Dendritic cell treated with granulocyte-macrophage colony-stimulating factor and Interleukin-4, amounts not matched to agents 40 ng/mL and 50 ng/mL, for 4 days (primary cell): ENCODE measurements at regions not wholly inside any gene's neighbourhood (a gene's known extent, or its start where the extent isn't known, plus 50 kb on each side); places are given as distances from the start of the nearest gene placed in this dataset.
"Not testable (repeated sequence)": the region's sequence is repeated elsewhere in the genome, so short reads cannot be mapped to it uniquely, and the experiment has no call there.

ENCODE experiments used
- H3K27ac Mint-ChIP-seq: one replicate; pipeline ENCODE4 v1.8.0; 2022; ENCODE audit warnings: mild to moderate bottlenecking, mixed read lengths
- H3K27me3 Mint-ChIP-seq: one replicate; pipeline ENCODE4 v1.8.0; 2022; ENCODE audit warnings: mild to moderate bottlenecking, mixed read lengths
- H3K36me3 Mint-ChIP-seq: one replicate; pipeline ENCODE4 v1.8.0; 2022; ENCODE audit warnings: low read depth, mixed read lengths
- H3K4me1 Mint-ChIP-seq: one replicate; pipeline ENCODE4 v1.8.0; 2022; ENCODE audit warnings: low read depth, mixed read lengths
- H3K4me3 Mint-ChIP-seq: one replicate; pipeline ENCODE4 v1.8.0; 2022; ENCODE audit warnings: mild to moderate bottlenecking, moderate library complexity, mixed read lengths
- H3K9me3 Mint-ChIP-seq: one replicate; pipeline ENCODE4 v1.8.0; 2022; ENCODE audit warnings: mixed read lengths
- intact Hi-C: fragments of 100-400 bp; cut with micrococcal nuclease; formaldehyde crosslinking; loops from one replicate; pipeline ENCODE4 v1.15.0; 2022

GRCh38 chr4:153904011-153904410 is 115.1 kb upstream of the SFRP2 start:
- Mint-ChIP-seq H3K9me3 (no peaks in the 10 kb centered on the region), H3K27ac (no peak overlapping the region), H3K27me3 (no peaks in the 10 kb centered on the region), H3K36me3 (no peaks in the 10 kb centered on the region), H3K4me3 (no peak overlapping the region), H3K4me1 (no peaks in the 10 kb centered on the region)
- intact Hi-C loops = no loop called here

GRCh38 chr4:153901220-153901619 is 112.3 kb upstream of the SFRP2 start:
- H3K27ac Mint-ChIP-seq = no peak overlapping the region
- no peaks in the 10 kb centered on the region for H3K9me3 Mint-ChIP-seq
- H3K36me3 Mint-ChIP-seq = no peaks in the 10 kb centered on the region
- intact Hi-C loops = no loop called here
- H3K27me3 Mint-ChIP-seq = peaks cover 5% of the 10 kb centered on the region
- H3K4me1 Mint-ChIP-seq = no peaks in the 10 kb centered on the region
- H3K4me3 Mint-ChIP-seq = no peak overlapping the region

- Mint-ChIP-seq H3K4me3 (no peak overlapping the region), H3K4me1 (no peaks in the 10 kb centered on the region), H3K9me3 (no peaks in the 10 kb centered on the region), H3K27me3 (peaks cover 5% of the 10 kb centered on the region), H3K36me3 (no peaks in the 10 kb centered on the region), H3K27ac (no peak overlapping the region)
- intact Hi-C loops = no loop called here
These were observed 111.5 kb upstream of the SFRP2 start for GRCh38 chr4:153900426-153900825.

- Mint-ChIP-seq H3K4me1 (no peaks in the 10 kb centered on the region), H3K4me3 (no peak overlapping the region), H3K27me3 (peaks cover 1% of the 10 kb centered on the region), H3K27ac (no peak overlapping the region), H3K9me3 (no peaks in the 10 kb centered on the region), H3K36me3 (no peaks in the 10 kb centered on the region)
- intact Hi-C loops = no loop called here
These were observed 101.9 kb upstream of the SFRP2 start for GRCh38 chr4:153890761-153891160.

- H3K27ac Mint-ChIP-seq = no peak overlapping the region
- no peaks in the 10 kb centered on the region for H3K4me1 Mint-ChIP-seq
- intact Hi-C loops = no loop called here
- H3K4me3 Mint-ChIP-seq = no peak overlapping the region
- H3K27me3 Mint-ChIP-seq = peaks cover 1% of the 10 kb centered on the region
- no peaks in the 10 kb centered on the region for H3K9me3 Mint-ChIP-seq
- no peaks in the 10 kb centered on the region for H3K36me3 Mint-ChIP-seq
These were observed 98.3 kb upstream of the SFRP2 start for GRCh38 chr4:153887217-153887616.

- no peaks in the 10 kb centered on the region for H3K36me3 Mint-ChIP-seq
- H3K27me3 Mint-ChIP-seq = peaks cover 1% of the 10 kb centered on the region
- no peak overlapping the region for H3K27ac Mint-ChIP-seq
- H3K4me3 Mint-ChIP-seq = no peak overlapping the region
- no peaks in the 10 kb centered on the region for H3K4me1 Mint-ChIP-seq
- peaks cover 25% of the 10 kb centered on the region for H3K9me3 Mint-ChIP-seq
- intact Hi-C loops = no loop called here
These were observed 95.4 kb upstream of the SFRP2 start for GRCh38 chr4:153884325-153884724.

- H3K27me3 Mint-ChIP-seq = no peaks in the 10 kb centered on the region
- H3K4me1 Mint-ChIP-seq = no peaks in the 10 kb centered on the region
- H3K9me3 Mint-ChIP-seq = peaks cover 25% of the 10 kb centered on the region
- H3K36me3 Mint-ChIP-seq = no peaks in the 10 kb centered on the region
- intact Hi-C loops = no loop called here
- no peak overlapping the region for H3K27ac Mint-ChIP-seq
- no peak overlapping the region for H3K4me3 Mint-ChIP-seq
These were observed 92.1 kb upstream of the SFRP2 start for GRCh38 chr4:153880983-153881382.

- H3K4me1 Mint-ChIP-seq = no peaks in the 10 kb centered on the region
- H3K36me3 Mint-ChIP-seq = no peaks in the 10 kb centered on the region
- peaks cover 25% of the 10 kb centered on the region for H3K9me3 Mint-ChIP-seq
- intact Hi-C loops = no loop called here
- H3K27me3 Mint-ChIP-seq = no peaks in the 10 kb centered on the region
- H3K27ac Mint-ChIP-seq = no peak overlapping the region
- H3K4me3 Mint-ChIP-seq = no peak overlapping the region
These were observed 89.0 kb upstream of the SFRP2 start for GRCh38 chr4:153877898-153878297.

GRCh38 chr4:153873741-153874140 is 84.9 kb upstream of the SFRP2 start:
- Mint-ChIP-seq H3K9me3 (peaks cover under 1% of the 10 kb centered on the region), H3K27me3 (no peaks in the 10 kb centered on the region), H3K27ac (no peak overlapping the region), H3K4me1 (no peaks in the 10 kb centered on the region), H3K36me3 (no peaks in the 10 kb centered on the region), H3K4me3 (no peak overlapping the region)
- intact Hi-C loops = no loop called here

- intact Hi-C loops, H3K4me1 Mint-ChIP-seq, H3K36me3 Mint-ChIP-seq, H3K27me3 Mint-ChIP-seq, H3K4me3 Mint-ChIP-seq, H3K27ac Mint-ChIP-seq: not testable (repeated sequence)
- H3K9me3 Mint-ChIP-seq = peaks cover 57% of the 10 kb centered on the region
These were observed 77.9 kb upstream of the SFRP2 start for GRCh38 chr4:153866766-153867165.

- Mint-ChIP-seq H3K4me3 (no peak overlapping the region), H3K27me3 (peaks cover 5% of the 10 kb centered on the region), H3K36me3 (no peaks in the 10 kb centered on the region), H3K9me3 (peaks cover 7% of the 10 kb centered on the region), H3K4me1 (no peaks in the 10 kb centered on the region), H3K27ac (no peak overlapping the region)
- intact Hi-C loops = no loop called here
These were observed 63.6 kb upstream of the SFRP2 start for GRCh38 chr4:153852501-153852900.

GRCh38 chr4:153850533-153851280 is 61.8 kb upstream of the SFRP2 start:
- H3K4me3 Mint-ChIP-seq = no peak overlapping the region
- intact Hi-C loops = no loop called here
- H3K27me3 Mint-ChIP-seq = peaks cover 5% of the 10 kb centered on the region
- no peaks in the 10 kb centered on the region for H3K9me3 Mint-ChIP-seq
- no peak overlapping the region for H3K27ac Mint-ChIP-seq
- no peaks in the 10 kb centered on the region for H3K36me3 Mint-ChIP-seq
- H3K4me1 Mint-ChIP-seq = no peaks in the 10 kb centered on the region

- Mint-ChIP-seq H3K27ac (no peak overlapping the region), H3K9me3 (no peaks in the 10 kb centered on the region), H3K4me3 (no peak overlapping the region), H3K36me3 (no peaks in the 10 kb centered on the region), H3K4me1 (no peaks in the 10 kb centered on the region), H3K27me3 (no peaks in the 10 kb centered on the region)
- intact Hi-C loops = no loop called here
These were observed 55.3 kb upstream of the SFRP2 start for GRCh38 chr4:153844144-153844543.
